Esophagus squamous epithelium (tissue), 5 donors: ENCODE measurements at regions not wholly inside any gene's neighbourhood (a gene's known extent, or its start where the extent isn't known, plus 50 kb on each side); places are given as distances from the start of the nearest gene placed in this dataset.

Source experiments
- DNase-seq: peaks from one replicate; lab custom pipeline; 2025; lab: John Stamatoyannopoulos, UW
- H3K27ac ChIP-seq, 4 donors: fragments of 200-600 bp; sonication (generic); one replicate each; pipeline ENCODE4 v1.5.1; 2016 to 2019; ENCODE audit warnings: mild to moderate bottlenecking in 1 of 4
- H3K27me3 ChIP-seq, 4 donors: fragments of 200-600 bp; sonication (generic); 1 replicate in 3 of 4; 2 replicates in 1 of 4; pipeline versions ENCODE4 v1.5.1 to v1.6.0; 2017 to 2021; ENCODE audit warnings: antibody characterized with exemption in 1 of 4
- H3K36me3 ChIP-seq, 3 donors: fragments of 200-600 bp; sonication (generic); one replicate each; pipeline ENCODE4 v1.5.1; 2016 to 2019
- H3K4me1 ChIP-seq, 3 donors: fragments of 200-600 bp; sonication (generic); one replicate each; pipeline ENCODE4 v1.5.1; 2017 to 2019
- H3K4me3 ChIP-seq, 4 donors: fragments of 200-600 bp; sonication (generic); 1 replicate in 3 of 4; 2 replicates in 1 of 4; pipeline ENCODE4 v1.5.1; 2016 to 2019; ENCODE audit warnings: mild to moderate bottlenecking in 2 of 4, moderate library complexity in 1 of 4
- H3K9me3 ChIP-seq, 3 donors: fragments of 200-600 bp; sonication (generic); one replicate each; pipeline ENCODE4 v1.5.1; 2016 to 2019
- CTCF ChIP-seq, 6 experiments: fragments of 450-650 bp in 4 of 6; fragments of 200-600 bp in 2 of 6; sonication (generic) in 2 of 6; IDR thresholded peaks; one replicate each; pipeline ENCODE4 v1.5.1; 2016 to 2019; ENCODE audit warnings: antibody characterized with exemption in 6 of 6, mild to moderate bottlenecking in 4 of 6, moderate library complexity in 4 of 6
- POLR2A ChIP-seq, 4 donors: fragments of 450-650 bp; IDR thresholded peaks; one replicate each; pipeline ENCODE4 v1.6.1; 2017; ENCODE audit warnings: antibody characterized with exemption in 4 of 4, mild to moderate bottlenecking in 4 of 4, moderate library complexity in 3 of 4
- WGBS, 2 donors: methylation state at CpG; one replicate each; pipeline ENCODE4 v1.1.5; 2018; 5-methylcytosine and 5-hydroxymethylcytosine counted together
- intact Hi-C: fragments of 100-400 bp; cut with DNase I; formaldehyde crosslinking; loops from one replicate; pipeline ENCODE4 v1.15.0; 2022
- donor health status: DM: yes; HTN: yes; CAD: no.

- Histone ChIP-seq H3K9me3 (no peaks in the 10 kb centered on the region), H3K4me1 (no peaks in the 10 kb centered on the region), H3K27ac (no peak overlapping the region), H3K27me3 (no peaks in the 10 kb centered on the region), H3K4me3 (no peak overlapping the region), H3K36me3 (no peaks in the 10 kb centered on the region)
- no peak for DNase-seq
- WGBS, 2 donors: 71 to 84% methylated on average over 2 of the region's 2 CpGs
- no peak for TF ChIP-seq POLR2A (IDR thresholded peaks at IDR 0.05)
- no peak for TF ChIP-seq CTCF (IDR thresholded peaks at IDR 0.05)
- intact Hi-C loops: no loop called here
Observed at GRCh38 chr12:87272851-87273250, 756.4 kb downstream of the C12orf50 start.

- intact Hi-C loops: no loop called here
- Histone ChIP-seq H3K4me1 (no peaks in the 10 kb centered on the region), H3K27me3 (no peaks in the 10 kb centered on the region), H3K36me3 (no peaks in the 10 kb centered on the region), H3K9me3 (no peaks in the 10 kb centered on the region), H3K4me3 (no peak overlapping the region), H3K27ac (no peak overlapping the region)
- 56 to 68% methylated on average over 3 of the region's 3 CpGs for WGBS, 2 donors
- DNase-seq: no peak
- TF ChIP-seq POLR2A (IDR thresholded peaks at IDR 0.05) (no peak), CTCF (IDR thresholded peaks at IDR 0.05) (no peak)
Observed at GRCh38 chr12:87270919-87271318, 758.3 kb downstream of the C12orf50 start.

GRCh38 chr12:87266305-87266704, 762.9 kb downstream of the C12orf50 start:
- no peak overlapping the region for H3K4me3 ChIP-seq
- H3K27me3 ChIP-seq: no peaks in the 10 kb centered on the region
- H3K36me3 ChIP-seq: no peaks in the 10 kb centered on the region
- WGBS, 2 donors: 69 to 86% methylated on average over 2 of the region's 2 CpGs
- DNase-seq: no peak
- TF ChIP-seq POLR2A (IDR thresholded peaks at IDR 0.05) (no peak), CTCF (IDR thresholded peaks at IDR 0.05) (no peak)
- H3K9me3 ChIP-seq: no peaks in the 10 kb centered on the region
- intact Hi-C loops: no loop called here
- H3K4me1 ChIP-seq: no peaks in the 10 kb centered on the region
- H3K27ac ChIP-seq: no peak overlapping the region

DNA sequence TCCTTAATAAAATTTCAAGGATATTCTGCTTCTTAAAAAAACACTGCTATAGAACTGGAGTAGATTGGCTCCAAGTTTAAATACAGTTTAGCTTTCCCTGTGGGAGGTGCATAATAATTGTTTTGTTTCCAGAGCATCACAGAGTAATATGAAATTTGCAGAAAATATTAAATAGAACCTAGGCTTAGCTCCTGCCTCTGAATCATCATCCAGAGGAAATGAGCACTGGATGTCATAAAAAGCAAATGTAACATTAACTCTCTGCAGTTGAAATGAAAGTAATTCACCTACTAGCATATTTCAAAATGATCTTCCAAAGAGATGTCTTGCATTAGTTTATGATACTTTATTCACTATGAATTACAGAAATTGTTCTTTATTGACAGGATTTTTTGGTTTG, 769.8 kb downstream of the C12orf50 start:
- Histone ChIP-seq H3K36me3 (no peaks in the 10 kb centered on the region), H3K27me3 (no peaks in the 10 kb centered on the region), H3K9me3 (no peaks in the 10 kb centered on the region), H3K4me3 (no peak overlapping the region), H3K27ac (no peak overlapping the region), H3K4me1 (no peaks in the 10 kb centered on the region)
- TF ChIP-seq CTCF (IDR thresholded peaks at IDR 0.05) (no peak), POLR2A (IDR thresholded peaks at IDR 0.05) (no peak)
- DNase-seq: no peak
- intact Hi-C loops: no loop called here

DNA sequence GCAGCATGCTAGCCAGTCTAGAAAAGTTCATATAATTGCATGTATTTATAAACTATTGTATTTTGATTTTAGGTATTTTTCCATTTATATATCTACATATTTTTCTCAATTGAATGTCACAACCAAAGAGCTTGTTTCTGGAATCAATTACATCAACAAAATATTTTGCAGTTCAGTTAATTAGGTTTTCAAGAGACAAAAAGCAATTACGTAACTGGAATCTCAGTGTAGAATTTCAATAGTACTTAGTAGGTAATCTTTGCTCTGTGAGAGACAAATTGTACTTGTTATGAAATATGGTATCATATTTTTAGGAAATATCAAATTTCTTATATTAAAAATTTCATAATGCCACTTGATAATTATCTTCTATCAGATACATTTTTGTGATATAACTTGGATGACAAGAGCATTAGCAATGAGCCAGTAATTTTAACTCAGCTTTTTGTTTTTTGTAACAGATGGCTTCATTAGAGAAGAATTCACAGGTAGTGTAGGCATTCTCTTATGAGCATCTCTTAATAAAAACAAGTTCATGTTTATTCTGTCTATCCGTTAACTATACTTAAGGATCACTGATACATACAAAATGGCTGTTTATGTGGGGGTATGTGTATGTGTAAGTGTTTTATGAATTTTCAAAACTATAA, 774.7 kb downstream of the C12orf50 start:
- WGBS, 2 donors: 81 to 93% methylated on average over 2 of the region's 2 CpGs
- TF ChIP-seq CTCF (IDR thresholded peaks at IDR 0.05): no peak
- TF ChIP-seq POLR2A (IDR thresholded peaks at IDR 0.05): no peak
- H3K36me3 ChIP-seq: no peaks in the 10 kb centered on the region
- H3K27me3 ChIP-seq: no peaks in the 10 kb centered on the region
- H3K27ac ChIP-seq: no peak overlapping the region
- intact Hi-C loops: no loop called here
- no peak for DNase-seq
- no peak overlapping the region for H3K4me3 ChIP-seq
- peaks cover 0 to 3% (median 0%) of the 10 kb centered on the region in 3 donors for H3K9me3 ChIP-seq
- H3K4me1 ChIP-seq: no peaks in the 10 kb centered on the region
